ENCODE measurements at regions not wholly inside any gene's neighbourhood (a gene's known extent, or its start where the extent isn't known, plus 50 kb on each side); places are given as distances from the start of the nearest gene placed in this dataset.

- Histone ChIP-seq H3K36me3 (ENCODE audit: insufficient read depth, low read length) (no peaks in the 10 kb centered on the region), H3K4me3 (ENCODE audit: low read length, poor library complexity, severe bottlenecking) (no peak overlapping the region), H3K4me1 (ENCODE audit: insufficient read depth, low read length, poor library complexity, severe bottlenecking) (peaks cover 5% of the 10 kb centered on the region), H2AFZ (ENCODE audit: low read length) (no peak overlapping the region), H4K20me1 (ENCODE audit: insufficient read depth, low read length, poor library complexity, severe bottlenecking) (no peaks in the 10 kb centered on the region), H3K9me2 (replicated peaks; ENCODE audit: low read depth, low read length) (no peaks in the 10 kb centered on the region), H3K79me2 (ENCODE audit: insufficient read depth, low read length) (no peaks in the 10 kb centered on the region), H3K9ac (ENCODE audit: low read depth, low read length, poor library complexity, severe bottlenecking) (no peak overlapping the region), H3F3A (ENCODE audit: low read depth) (no peaks in the 10 kb centered on the region), H3K9me3 (ENCODE audit: insufficient read depth, low read depth, low read length) (no peaks in the 10 kb centered on the region), H3K4me2 (ENCODE audit: low read depth, low read length, poor library complexity, severe bottlenecking) (no peak overlapping the region), H3K27me3 (ENCODE audit: insufficient read depth, low read length, poor library complexity, severe bottlenecking) (no peaks in the 10 kb centered on the region)
- TF ChIP-seq EZH2phosphoT487 (IDR thresholded peaks at IDR 0.05; ENCODE audit: borderline replicate concordance) (no peak), CTCF (conservative IDR thresholded peaks at IDR 0.05; ENCODE audit: low read length) (no peak)
These were observed 57.5 kb upstream of the NANOGP8 start for GRCh38 chr15:35142578-35142977.

- no peaks in the 10 kb centered on the region for H3F3A ChIP-seq (ENCODE audit: low read depth)
- H3K36me3 ChIP-seq (ENCODE audit: insufficient read depth, low read length): no peaks in the 10 kb centered on the region
- H3K79me2 ChIP-seq (ENCODE audit: insufficient read depth, low read length): no peaks in the 10 kb centered on the region
- H3K9me2 ChIP-seq (replicated peaks; ENCODE audit: low read depth, low read length): no peaks in the 10 kb centered on the region
- peaks cover 5% of the 10 kb centered on the region for H3K4me1 ChIP-seq (ENCODE audit: insufficient read depth, low read length, poor library complexity, severe bottlenecking)
- no peaks in the 10 kb centered on the region for H3K9me3 ChIP-seq (ENCODE audit: insufficient read depth, low read depth, low read length)
- H3K27me3 ChIP-seq (ENCODE audit: insufficient read depth, low read length, poor library complexity, severe bottlenecking): no peaks in the 10 kb centered on the region
- no peaks in the 10 kb centered on the region for H4K20me1 ChIP-seq (ENCODE audit: insufficient read depth, low read length, poor library complexity, severe bottlenecking)
- H3K4me3 ChIP-seq (ENCODE audit: low read length, poor library complexity, severe bottlenecking): no peak overlapping the region
- no peak overlapping the region for H2AFZ ChIP-seq (ENCODE audit: low read length)
- TF ChIP-seq CTCF (conservative IDR thresholded peaks at IDR 0.05; ENCODE audit: low read length): no peak
- no peak for TF ChIP-seq EZH2phosphoT487 (IDR thresholded peaks at IDR 0.05; ENCODE audit: borderline replicate concordance)
- no peak overlapping the region for H3K4me2 ChIP-seq (ENCODE audit: low read depth, low read length, poor library complexity, severe bottlenecking)
- no peak overlapping the region for H3K9ac ChIP-seq (ENCODE audit: low read depth, low read length, poor library complexity, severe bottlenecking)
These were observed 56.8 kb upstream of the NANOGP8 start for GRCh38 chr15:35141743-35142471.

GRCh38 chr15:35139822-35140221 lies 54.7 kb upstream of the NANOGP8 start:
- H2AFZ ChIP-seq (ENCODE audit: low read length): no peak overlapping the region
- no peaks in the 10 kb centered on the region for H3K36me3 ChIP-seq (ENCODE audit: insufficient read depth, low read length)
- H3K4me1 ChIP-seq (ENCODE audit: insufficient read depth, low read length, poor library complexity, severe bottlenecking): peaks cover 5% of the 10 kb centered on the region
- no peak overlapping the region for H3K9ac ChIP-seq (ENCODE audit: low read depth, low read length, poor library complexity, severe bottlenecking)
- H4K20me1 ChIP-seq (ENCODE audit: insufficient read depth, low read length, poor library complexity, severe bottlenecking): no peaks in the 10 kb centered on the region
- H3K4me2 ChIP-seq (ENCODE audit: low read depth, low read length, poor library complexity, severe bottlenecking): no peak overlapping the region
- no peaks in the 10 kb centered on the region for H3K79me2 ChIP-seq (ENCODE audit: insufficient read depth, low read length)
- H3F3A ChIP-seq (ENCODE audit: low read depth): no peaks in the 10 kb centered on the region
- no peaks in the 10 kb centered on the region for H3K9me3 ChIP-seq (ENCODE audit: insufficient read depth, low read depth, low read length)
- no peak for TF ChIP-seq EZH2phosphoT487 (IDR thresholded peaks at IDR 0.05; ENCODE audit: borderline replicate concordance)
- no peak for TF ChIP-seq CTCF (conservative IDR thresholded peaks at IDR 0.05; ENCODE audit: low read length)
- no peak overlapping the region for H3K4me3 ChIP-seq (ENCODE audit: low read length, poor library complexity, severe bottlenecking)
- H3K9me2 ChIP-seq (replicated peaks; ENCODE audit: low read depth, low read length): no peaks in the 10 kb centered on the region
- no peaks in the 10 kb centered on the region for H3K27me3 ChIP-seq (ENCODE audit: insufficient read depth, low read length, poor library complexity, severe bottlenecking)
